Amniotic stem cell (primary cell): ENCODE measurements at regions not wholly inside any gene's neighbourhood (a gene's known extent, or its start where the extent isn't known, plus 50 kb on each side); places are given as distances from the start of the nearest gene placed in this dataset.
"Not testable (repeated sequence)": the region's sequence is repeated elsewhere in the genome, so short reads cannot be mapped to it uniquely, and the experiment has no call there.

ENCODE experiments used
- DNase-seq: peaks from one replicate; lab custom pipeline; 2025; lab: John Stamatoyannopoulos, UW

GRCh38 chr2:205865056-205865455 is 182.8 kb downstream of the NRP2 start:
- no peak for DNase-seq

- DNase-seq, result no peak
Measured at GRCh38 chr2:205864491-205864890, 182.2 kb downstream of the NRP2 start.

DNA sequence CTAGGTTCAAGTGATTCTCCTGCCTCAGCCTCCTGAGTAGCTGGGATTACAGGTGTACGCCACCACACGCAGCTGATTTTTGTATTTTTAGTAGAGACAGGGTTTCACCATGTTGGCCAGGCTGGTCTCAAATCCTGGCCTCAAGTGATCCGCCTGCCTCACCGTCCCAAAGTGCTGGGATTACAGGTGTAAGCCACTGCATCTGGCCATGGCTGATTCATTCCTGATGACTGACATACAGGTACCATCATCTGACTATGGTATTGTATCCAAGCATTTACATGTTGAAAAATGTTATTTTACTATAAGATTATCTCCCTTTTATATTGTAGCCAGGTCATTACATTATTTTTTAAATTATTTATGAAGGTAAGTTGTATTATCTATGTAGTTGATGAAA is 180.5 kb downstream of the NRP2 start:
- not testable (repeated sequence) for DNase-seq

DNA sequence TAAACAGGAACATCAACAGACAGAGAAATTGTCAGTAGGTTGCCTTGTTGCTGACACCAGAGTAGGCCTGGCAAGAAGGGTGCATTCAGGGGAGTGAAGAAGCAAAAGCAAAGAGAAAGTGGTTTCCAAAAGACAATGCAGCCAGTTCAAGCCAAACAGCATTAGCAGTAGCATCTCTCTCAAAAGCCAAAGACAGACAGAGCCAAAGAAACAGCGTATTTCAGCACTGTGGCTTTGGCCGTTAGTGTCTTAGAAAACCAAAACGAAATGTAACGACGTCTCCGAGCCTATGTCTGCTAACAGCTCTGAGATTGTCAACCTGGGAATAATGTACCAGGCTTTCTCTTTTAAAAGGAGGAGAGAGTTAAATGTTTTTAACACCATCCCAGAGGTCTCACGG is 178.6 kb downstream of the NRP2 start:
- no peak for DNase-seq

DNA sequence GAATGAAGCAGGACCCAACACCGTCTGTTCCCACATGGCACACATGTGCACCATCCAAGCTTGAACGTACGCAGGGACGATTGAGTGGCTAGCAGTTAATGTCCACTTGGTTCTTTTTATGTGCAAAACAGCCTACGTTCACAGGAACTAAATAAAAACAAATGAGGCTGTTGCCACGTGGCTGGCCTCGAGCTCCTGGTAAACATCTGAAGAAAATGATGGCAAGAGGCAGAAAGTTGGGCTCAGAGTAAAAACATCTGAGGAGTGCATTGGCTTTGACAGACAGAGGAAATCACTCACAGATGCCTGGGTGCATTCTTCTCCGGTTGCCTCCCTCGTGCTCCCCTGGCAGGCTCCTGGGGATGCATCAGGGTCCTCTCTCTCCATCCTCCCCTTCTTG is 177.9 kb downstream of the NRP2 start:
- DNase-seq, result no peak

DNA sequence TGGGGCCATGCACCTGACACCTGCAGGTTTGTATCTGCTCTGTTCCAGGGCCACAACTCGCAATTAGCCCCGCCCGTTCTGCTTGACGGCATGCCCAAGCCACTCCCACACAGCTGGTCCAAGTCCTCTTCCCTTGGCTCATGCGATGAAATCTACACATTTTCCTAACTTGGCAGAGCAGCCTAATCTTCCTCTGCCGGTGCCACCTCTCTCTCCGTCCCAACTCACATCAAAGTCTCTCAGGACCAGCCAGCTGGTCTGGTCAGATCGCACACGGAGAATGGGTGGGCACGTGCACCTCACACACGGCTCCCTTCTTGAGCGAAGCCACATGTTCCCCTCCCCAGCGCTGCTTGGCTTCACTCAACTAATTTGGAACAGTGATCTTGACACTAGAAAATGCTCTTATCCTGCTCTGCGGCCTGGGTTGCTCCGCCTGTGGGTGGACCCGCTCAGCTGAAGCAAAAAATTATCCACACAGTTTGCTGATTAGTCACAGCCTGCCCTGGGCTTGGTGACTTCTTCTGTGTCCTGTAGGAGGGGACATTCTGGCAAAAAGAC is 176.7 kb downstream of the NRP2 start:
- no peak for DNase-seq

DNA sequence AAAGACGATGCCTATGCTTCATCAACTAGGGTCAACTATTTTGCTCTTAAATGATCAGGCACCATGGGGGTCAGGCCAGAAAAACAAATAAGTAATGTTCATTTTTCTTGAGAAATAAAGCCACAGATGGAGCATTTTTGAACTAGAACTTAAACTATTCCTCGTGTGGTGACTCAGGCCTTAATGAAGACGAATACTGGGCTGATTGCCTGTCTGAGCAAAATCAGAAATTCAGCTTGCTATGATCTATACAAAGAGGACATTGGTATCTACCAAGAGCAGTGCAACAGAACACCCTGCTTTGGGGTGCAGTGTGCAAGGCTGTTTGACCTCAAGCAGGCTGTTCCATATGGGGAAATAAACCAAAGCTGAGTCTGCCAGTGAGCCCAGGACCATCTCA is 176.0 kb downstream of the NRP2 start:
- no peak for DNase-seq

DNA sequence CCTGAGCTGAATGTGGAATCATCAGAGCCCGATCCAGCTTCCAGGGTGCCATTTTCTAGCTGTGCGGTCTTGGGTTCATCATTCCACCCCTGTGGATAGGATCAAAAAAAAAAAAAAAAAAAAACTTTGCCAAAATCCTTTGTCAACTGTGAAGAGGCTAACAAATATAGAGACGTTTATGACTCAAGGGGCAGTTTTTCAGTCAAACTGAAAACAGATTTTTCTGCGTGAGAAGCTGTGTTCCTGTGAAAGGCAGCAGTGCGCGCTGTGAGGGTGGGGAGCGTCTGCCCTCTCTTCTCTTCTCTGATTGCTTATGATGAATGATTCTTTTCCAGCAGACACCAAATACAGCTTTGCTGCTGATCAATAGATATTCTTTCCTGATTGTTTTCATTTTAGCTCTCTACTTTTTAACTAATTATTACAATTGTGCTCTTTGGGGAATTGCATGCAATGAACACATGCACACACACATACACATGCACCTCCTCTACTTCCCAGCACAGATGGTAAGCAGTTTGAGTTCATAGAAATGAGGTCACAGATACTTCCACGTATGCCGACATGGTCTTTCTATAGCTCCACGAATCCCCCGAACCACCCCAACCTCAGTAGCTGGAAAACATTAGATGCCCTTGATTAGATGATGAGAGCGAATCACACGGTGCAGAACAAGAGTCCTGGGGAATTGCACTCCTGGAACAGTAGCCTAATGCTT is 175.4 kb downstream of the NRP2 start:
- DNase-seq, result no peak

DNA sequence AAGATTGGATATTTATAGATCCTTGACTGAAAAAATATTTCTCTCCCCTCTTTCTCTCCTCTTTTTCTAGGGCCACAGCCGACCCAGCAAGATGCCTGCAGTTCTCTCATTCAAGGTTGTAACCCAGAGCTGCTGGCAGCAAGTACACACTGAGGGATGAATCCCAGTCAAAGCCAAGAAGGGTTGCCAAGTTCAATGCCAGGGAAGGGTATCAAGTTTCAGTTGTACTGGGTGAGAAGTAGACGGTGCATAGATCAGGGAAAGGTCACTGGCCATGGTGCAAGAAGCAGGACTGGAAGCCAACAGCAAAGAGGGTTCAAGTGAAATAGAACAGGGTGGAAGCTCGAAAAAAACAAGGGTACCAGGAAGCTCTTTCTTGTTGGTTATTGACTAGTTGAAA is 170.2 kb downstream of the NRP2 start:
- no peak for DNase-seq

- no peak for DNase-seq
Measured at GRCh38 chr2:205850611-205851010, 168.3 kb downstream of the NRP2 start.

DNA sequence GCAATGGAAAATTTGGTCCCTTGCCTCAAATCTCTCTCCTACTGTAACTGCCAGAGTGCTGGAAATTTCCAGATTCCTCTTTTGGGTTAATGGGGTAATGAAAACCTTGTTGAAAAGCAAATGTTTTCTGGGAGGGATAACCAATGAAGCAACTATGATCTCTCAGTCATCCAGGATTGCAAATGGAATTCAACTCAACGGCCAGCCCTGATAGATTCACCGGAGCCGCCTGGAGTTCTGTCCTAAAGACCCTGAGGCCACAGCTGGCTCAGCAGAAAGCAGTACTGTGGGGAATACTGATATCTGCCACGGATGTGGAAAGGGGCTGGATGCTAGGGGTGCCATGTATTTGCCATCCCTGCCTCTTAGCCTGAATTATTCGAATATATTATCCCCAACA is 167.8 kb downstream of the NRP2 start:
- DNase-seq, result no peak

DNA sequence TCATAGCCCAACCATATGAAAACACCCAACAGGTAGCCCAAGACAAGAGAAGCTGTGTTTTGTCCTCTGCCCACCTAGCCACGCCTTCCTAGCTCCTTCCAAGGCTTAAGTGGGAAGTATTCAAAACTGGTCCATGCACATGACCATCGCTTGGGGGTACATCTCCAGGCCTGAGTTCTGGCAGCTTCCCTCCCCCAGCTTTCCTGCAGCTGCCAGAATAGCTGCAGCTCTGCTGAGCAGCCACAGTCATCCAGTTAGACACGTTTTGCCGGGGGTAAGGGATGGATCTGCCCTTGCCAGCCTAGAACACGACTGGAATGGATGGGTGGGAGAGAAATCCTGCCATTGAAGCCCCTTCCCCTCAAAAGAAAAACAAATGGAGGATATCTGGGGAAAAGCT is 166.8 kb downstream of the NRP2 start:
- no peak for DNase-seq

- no peak for DNase-seq
Measured at GRCh38 chr2:205848601-205849000, 166.3 kb downstream of the NRP2 start.
